ENCODE measurements at regions not wholly inside any gene's neighbourhood (a gene's known extent, or its start where the extent isn't known, plus 50 kb on each side); places are given as distances from the start of the nearest gene placed in this dataset.

- Histone ChIP-seq H3K4me2 (no peak overlapping the region), H3K36me3 (ENCODE audit: insufficient read depth) (no peaks in the 10 kb centered on the region), H3K9me2 (ENCODE audit: insufficient read depth) (no peaks in the 10 kb centered on the region), H4K20me1 (replicated peaks; ENCODE audit: insufficient read depth) (no peaks in the 10 kb centered on the region), H3K27me3 (ENCODE audit: insufficient read depth) (no peaks in the 10 kb centered on the region), H3F3A (replicated peaks; ENCODE audit: low read depth) (no peaks in the 10 kb centered on the region), H3K4me3 (no peak overlapping the region), H3K79me2 (replicated peaks; ENCODE audit: insufficient read depth) (no peaks in the 10 kb centered on the region), H2AFZ (0 out of 2 replicates have a peak overlapping the region, but pooled peaks have one; percentile 3), H3K4me1 (ENCODE audit: insufficient read depth) (no peaks in the 10 kb centered on the region), H3K27ac (ENCODE audit: low read depth) (no peak overlapping the region)
- Mint-ChIP-seq H3K4me3 (no peak overlapping the region), H3K4me1 (peaks cover 3% of the 10 kb centered on the region; the same call in 1 of the 3 replicates), H3K36me3 (ENCODE audit: low read depth) (no peaks in the 10 kb centered on the region), H3K9me3 (no peaks in the 10 kb centered on the region), H3K27ac (no peak overlapping the region), H3K27me3 (ENCODE audit: insufficient read depth, low read depth, poor library complexity) (peaks cover 6% of the 10 kb centered on the region)
- no peak for TF ChIP-seq JUNB (IDR thresholded peaks at IDR 0.05; ENCODE audit: unreplicated experiment)
- no peak for TF ChIP-seq ZNF331 (CRISPR knock-in tag; IDR thresholded peaks at IDR 0.05; ENCODE audit: low read depth)
- no peak for TF ChIP-seq CREB1 (CRISPR knock-in tag; IDR thresholded peaks at IDR 0.05; ENCODE audit: low read depth)
- no peak for TF ChIP-seq POLR2AphosphoS5 (IDR thresholded peaks at IDR 0.05; ENCODE audit: low read depth)
- TF ChIP-seq EZH2 (IDR thresholded peaks at IDR 0.05; ENCODE audit: low read depth, unreplicated experiment) = no peak
- no peak for TF ChIP-seq STAT1 (IDR thresholded peaks at IDR 0.05; ENCODE audit: unreplicated experiment)
- TF ChIP-seq REST (IDR thresholded peaks at IDR 0.05; ENCODE audit: unreplicated experiment) = no peak
- no peak for TF ChIP-seq EZH2phosphoT487 (IDR thresholded peaks at IDR 0.05; ENCODE audit: unreplicated experiment)
- TF ChIP-seq, protein P1, sequence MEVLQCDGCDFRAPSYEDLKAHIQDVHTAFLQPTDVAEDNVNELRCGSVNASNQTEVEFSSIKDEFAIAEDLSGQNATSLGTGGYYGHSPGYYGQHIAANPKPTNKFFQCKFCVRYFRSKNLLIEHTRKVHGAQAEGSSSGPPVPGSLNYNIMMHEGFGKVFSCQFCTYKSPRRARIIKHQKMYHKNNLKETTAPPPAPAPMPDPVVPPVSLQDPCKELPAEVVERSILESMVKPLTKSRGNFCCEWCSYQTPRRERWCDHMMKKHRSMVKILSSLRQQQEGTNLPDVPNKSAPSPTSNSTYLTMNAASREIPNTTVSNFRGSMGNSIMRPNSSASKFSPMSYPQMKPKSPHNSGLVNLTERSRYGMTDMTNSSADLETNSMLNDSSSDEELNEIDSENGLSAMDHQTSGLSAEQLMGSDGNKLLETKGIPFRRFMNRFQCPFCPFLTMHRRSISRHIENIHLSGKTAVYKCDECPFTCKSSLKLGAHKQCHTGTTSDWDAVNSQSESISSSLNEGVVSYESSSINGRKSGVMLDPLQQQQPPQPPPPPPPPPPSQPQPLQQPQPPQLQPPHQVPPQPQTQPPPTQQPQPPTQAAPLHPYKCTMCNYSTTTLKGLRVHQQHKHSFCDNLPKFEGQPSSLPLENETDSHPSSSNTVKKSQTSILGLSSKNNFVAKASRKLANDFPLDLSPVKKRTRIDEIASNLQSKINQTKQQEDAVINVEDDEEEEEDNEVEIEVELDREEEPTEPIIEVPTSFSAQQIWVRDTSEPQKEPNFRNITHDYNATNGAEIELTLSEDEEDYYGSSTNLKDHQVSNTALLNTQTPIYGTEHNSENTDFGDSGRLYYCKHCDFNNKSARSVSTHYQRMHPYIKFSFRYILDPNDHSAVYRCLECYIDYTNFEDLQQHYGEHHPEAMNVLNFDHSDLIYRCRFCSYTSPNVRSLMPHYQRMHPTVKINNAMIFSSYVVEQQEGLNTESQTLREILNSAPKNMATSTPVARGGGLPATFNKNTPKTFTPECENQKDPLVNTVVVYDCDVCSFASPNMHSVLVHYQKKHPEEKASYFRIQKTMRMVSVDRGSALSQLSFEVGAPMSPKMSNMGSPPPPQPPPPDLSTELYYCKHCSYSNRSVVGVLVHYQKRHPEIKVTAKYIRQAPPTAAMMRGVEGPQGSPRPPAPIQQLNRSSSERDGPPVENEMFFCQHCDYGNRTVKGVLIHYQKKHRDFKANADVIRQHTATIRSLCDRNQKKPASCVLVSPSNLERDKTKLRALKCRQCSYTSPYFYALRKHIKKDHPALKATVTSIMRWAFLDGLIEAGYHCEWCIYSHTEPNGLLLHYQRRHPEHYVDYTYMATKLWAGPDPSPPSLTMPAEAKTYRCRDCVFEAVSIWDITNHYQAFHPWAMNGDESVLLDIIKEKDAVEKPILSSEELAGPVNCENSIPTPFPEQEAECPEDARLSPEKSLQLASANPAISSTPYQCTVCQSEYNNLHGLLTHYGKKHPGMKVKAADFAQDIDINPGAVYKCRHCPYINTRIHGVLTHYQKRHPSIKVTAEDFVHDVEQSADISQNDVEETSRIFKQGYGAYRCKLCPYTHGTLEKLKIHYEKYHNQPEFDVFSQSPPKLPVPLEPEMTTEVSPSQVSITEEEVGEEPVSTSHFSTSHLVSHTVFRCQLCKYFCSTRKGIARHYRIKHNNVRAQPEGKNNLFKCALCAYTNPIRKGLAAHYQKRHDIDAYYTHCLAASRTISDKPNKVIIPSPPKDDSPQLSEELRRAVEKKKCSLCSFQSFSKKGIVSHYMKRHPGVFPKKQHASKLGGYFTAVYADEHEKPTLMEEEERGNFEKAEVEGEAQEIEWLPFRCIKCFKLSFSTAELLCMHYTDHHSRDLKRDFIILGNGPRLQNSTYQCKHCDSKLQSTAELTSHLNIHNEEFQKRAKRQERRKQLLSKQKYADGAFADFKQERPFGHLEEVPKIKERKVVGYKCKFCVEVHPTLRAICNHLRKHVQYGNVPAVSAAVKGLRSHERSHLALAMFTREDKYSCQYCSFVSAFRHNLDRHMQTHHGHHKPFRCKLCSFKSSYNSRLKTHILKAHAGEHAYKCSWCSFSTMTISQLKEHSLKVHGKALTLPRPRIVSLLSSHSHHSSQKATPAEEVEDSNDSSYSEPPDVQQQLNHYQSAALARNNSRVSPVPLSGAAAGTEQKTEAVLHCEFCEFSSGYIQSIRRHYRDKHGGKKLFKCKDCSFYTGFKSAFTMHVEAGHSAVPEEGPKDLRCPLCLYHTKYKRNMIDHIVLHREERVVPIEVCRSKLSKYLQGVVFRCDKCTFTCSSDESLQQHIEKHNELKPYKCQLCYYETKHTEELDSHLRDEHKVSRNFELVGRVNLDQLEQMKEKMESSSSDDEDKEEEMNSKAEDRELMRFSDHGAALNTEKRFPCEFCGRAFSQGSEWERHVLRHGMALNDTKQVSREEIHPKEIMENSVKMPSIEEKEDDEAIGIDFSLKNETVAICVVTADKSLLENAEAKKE (CRISPR knock-in tag; IDR thresholded peaks at IDR 0.05) = no peak
- no peak for TF ChIP-seq ZNF114 (CRISPR knock-in tag; IDR thresholded peaks at IDR 0.05)
- TF ChIP-seq ETS1 (IDR thresholded peaks at IDR 0.05) = no peak
- no peak for TF ChIP-seq NANOG (IDR thresholded peaks at IDR 0.05; ENCODE audit: borderline replicate concordance)
- TF ChIP-seq, protein P2, sequence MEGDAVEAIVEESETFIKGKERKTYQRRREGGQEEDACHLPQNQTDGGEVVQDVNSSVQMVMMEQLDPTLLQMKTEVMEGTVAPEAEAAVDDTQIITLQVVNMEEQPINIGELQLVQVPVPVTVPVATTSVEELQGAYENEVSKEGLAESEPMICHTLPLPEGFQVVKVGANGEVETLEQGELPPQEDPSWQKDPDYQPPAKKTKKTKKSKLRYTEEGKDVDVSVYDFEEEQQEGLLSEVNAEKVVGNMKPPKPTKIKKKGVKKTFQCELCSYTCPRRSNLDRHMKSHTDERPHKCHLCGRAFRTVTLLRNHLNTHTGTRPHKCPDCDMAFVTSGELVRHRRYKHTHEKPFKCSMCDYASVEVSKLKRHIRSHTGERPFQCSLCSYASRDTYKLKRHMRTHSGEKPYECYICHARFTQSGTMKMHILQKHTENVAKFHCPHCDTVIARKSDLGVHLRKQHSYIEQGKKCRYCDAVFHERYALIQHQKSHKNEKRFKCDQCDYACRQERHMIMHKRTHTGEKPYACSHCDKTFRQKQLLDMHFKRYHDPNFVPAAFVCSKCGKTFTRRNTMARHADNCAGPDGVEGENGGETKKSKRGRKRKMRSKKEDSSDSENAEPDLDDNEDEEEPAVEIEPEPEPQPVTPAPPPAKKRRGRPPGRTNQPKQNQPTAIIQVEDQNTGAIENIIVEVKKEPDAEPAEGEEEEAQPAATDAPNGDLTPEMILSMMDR (conservative IDR thresholded peaks at IDR 0.05; ENCODE audit: low read depth in 2 of 2) = no peak
- ATAC-seq (no peak), DNase-seq (ENCODE audit: low spot score) (no peak)
These were observed 101.0 kb upstream of the EEF1E1 start for GRCh38 chr6:8203337-8203736.

All from GM23338 (cell line).